ENCODE measurements at regions not wholly inside any gene's neighbourhood (a gene's known extent, or its start where the extent isn't known, plus 50 kb on each side); places are given as distances from the start of the nearest gene placed in this dataset.

DNA sequence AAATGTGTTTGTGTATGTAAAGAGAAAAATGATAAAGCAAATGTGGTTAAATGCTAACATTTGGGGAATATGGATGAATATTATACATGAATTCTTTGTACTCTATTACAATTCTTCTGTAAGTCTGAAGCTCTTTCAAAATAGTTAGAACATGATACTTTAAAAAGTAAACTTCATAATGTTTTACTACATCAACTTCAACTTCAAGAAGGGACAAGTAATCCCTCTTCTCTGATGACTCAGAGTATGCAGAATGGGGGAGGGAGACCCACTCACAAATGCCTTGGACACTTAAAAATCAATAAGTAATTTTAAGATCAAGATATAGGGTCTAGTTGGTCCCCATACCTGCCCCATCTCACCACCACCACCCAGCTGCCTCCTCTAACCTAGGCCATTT, 162.4 kb downstream of the ESM1 start:
- no peaks in the 10 kb centered on the region for H3K9me3 Mint-ChIP-seq
- TF ChIP-seq, protein P1, sequence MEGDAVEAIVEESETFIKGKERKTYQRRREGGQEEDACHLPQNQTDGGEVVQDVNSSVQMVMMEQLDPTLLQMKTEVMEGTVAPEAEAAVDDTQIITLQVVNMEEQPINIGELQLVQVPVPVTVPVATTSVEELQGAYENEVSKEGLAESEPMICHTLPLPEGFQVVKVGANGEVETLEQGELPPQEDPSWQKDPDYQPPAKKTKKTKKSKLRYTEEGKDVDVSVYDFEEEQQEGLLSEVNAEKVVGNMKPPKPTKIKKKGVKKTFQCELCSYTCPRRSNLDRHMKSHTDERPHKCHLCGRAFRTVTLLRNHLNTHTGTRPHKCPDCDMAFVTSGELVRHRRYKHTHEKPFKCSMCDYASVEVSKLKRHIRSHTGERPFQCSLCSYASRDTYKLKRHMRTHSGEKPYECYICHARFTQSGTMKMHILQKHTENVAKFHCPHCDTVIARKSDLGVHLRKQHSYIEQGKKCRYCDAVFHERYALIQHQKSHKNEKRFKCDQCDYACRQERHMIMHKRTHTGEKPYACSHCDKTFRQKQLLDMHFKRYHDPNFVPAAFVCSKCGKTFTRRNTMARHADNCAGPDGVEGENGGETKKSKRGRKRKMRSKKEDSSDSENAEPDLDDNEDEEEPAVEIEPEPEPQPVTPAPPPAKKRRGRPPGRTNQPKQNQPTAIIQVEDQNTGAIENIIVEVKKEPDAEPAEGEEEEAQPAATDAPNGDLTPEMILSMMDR (IDR thresholded peaks at IDR 0.05): no peak
- ChIA-PET POLR2A (no interaction called here), CTCF (no interaction called here)
- ATAC-seq (ENCODE audit: low read depth): no peak
- H3K4me1 Mint-ChIP-seq: no peaks in the 10 kb centered on the region
- no peak overlapping the region for H3K4me3 Mint-ChIP-seq
- no peaks in the 10 kb centered on the region for H3K36me3 Mint-ChIP-seq (ENCODE audit: low read depth)
- H3K27me3 Mint-ChIP-seq: no peaks in the 10 kb centered on the region
- DNase-seq: no peak
- no peak overlapping the region for H3K27ac Mint-ChIP-seq
- intact Hi-C loops (cut with micrococcal nuclease): no loop called here

DNA sequence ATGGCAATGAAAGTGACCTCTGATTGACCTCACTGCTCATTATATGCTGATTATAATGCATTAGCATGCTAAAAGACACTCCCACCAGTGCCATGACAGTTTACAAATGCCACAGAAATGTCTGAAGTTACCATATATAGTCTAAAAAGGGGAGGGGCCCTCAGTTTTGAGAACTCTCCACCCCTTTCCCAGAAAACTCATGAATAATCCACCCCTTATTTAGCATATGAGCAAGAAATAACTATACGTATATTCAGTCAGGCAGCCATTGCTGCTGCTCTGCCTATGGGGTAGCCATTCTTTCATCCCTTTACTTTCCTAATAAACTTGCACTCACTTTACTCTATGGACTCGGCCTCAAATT, 163.1 kb downstream of the ESM1 start:
- intact Hi-C loops (cut with micrococcal nuclease): no loop called here
- POLR2A ChIA-PET: no interaction called here
- no peaks in the 10 kb centered on the region for H3K36me3 Mint-ChIP-seq (ENCODE audit: low read depth)
- no peak overlapping the region for H3K27ac Mint-ChIP-seq
- TF ChIP-seq, protein P1 (IDR thresholded peaks at IDR 0.05): no peak
- ATAC-seq (ENCODE audit: low read depth): no peak
- CTCF ChIA-PET: interaction anchor here (2.0 kb wide), 1 partner anchor 305 kb away, joined by 5 read pairs; the partner anchor contains the start of gene SNX18
- DNase-seq: no peak
- no peaks in the 10 kb centered on the region for H3K4me1 Mint-ChIP-seq
- H3K4me3 Mint-ChIP-seq: no peak overlapping the region
- H3K9me3 Mint-ChIP-seq: no peaks in the 10 kb centered on the region
- no peaks in the 10 kb centered on the region for H3K27me3 Mint-ChIP-seq

GRCh38 chr5:54821445-54822323, 163.7 kb downstream of the ESM1 start:
- ATAC-seq (ENCODE audit: low read depth): no peak
- ChIA-PET CTCF (interaction anchor here (2.0 kb wide), 1 partner anchor 304 kb away, joined by 5 read pairs; the partner anchor contains the start of gene SNX18), POLR2A (no interaction called here)
- no peaks in the 10 kb centered on the region for H3K4me1 Mint-ChIP-seq
- no peak overlapping the region for H3K27ac Mint-ChIP-seq
- H3K36me3 Mint-ChIP-seq (ENCODE audit: low read depth): no peaks in the 10 kb centered on the region
- no peak overlapping the region for H3K4me3 Mint-ChIP-seq
- intact Hi-C loops (cut with micrococcal nuclease): no loop called here
- DNase-seq: no peak
- H3K27me3 Mint-ChIP-seq: no peaks in the 10 kb centered on the region
- H3K9me3 Mint-ChIP-seq: no peaks in the 10 kb centered on the region
- TF ChIP-seq, protein P1 (IDR thresholded peaks at IDR 0.05): no peak

- Mint-ChIP-seq H3K27me3 (no peaks in the 10 kb centered on the region), H3K9me3 (no peaks in the 10 kb centered on the region), H3K4me3 (no peak overlapping the region), H3K36me3 (ENCODE audit: low read depth) (no peaks in the 10 kb centered on the region), H3K4me1 (no peaks in the 10 kb centered on the region), H3K27ac (no peak overlapping the region)
- intact Hi-C loops (cut with micrococcal nuclease): no loop called here
- TF ChIP-seq, protein P1 (IDR thresholded peaks at IDR 0.05): no peak
- ChIA-PET CTCF (interaction anchor here (2.0 kb wide), 1 partner anchor 303 kb away, joined by 5 read pairs; the partner anchor contains the start of gene SNX18), POLR2A (no interaction called here)
- ATAC-seq (ENCODE audit: low read depth): no peak
- no peak for DNase-seq
Measured at GRCh38 chr5:54820346-54821134, 164.9 kb downstream of the ESM1 start.

- H3K27me3 Mint-ChIP-seq: no peaks in the 10 kb centered on the region
- no peak for DNase-seq
- ChIA-PET POLR2A (no interaction called here), CTCF (no interaction called here)
- intact Hi-C loops (cut with micrococcal nuclease): no loop called here
- TF ChIP-seq, protein P1 (IDR thresholded peaks at IDR 0.05): no peak
- no peak for ATAC-seq (ENCODE audit: low read depth)
- no peak overlapping the region for H3K4me3 Mint-ChIP-seq
- no peak overlapping the region for H3K27ac Mint-ChIP-seq
- no peaks in the 10 kb centered on the region for H3K36me3 Mint-ChIP-seq (ENCODE audit: low read depth)
- H3K4me1 Mint-ChIP-seq: peaks cover 8% of the 10 kb centered on the region
- no peaks in the 10 kb centered on the region for H3K9me3 Mint-ChIP-seq
Measured at GRCh38 chr5:54807421-54807820, 178.0 kb downstream of the ESM1 start.

All from activated B cell treated with CpG ODN at 0.5 μM for 24 hours (primary cell).